HL-60 (cell line): ENCODE measurements at regions not wholly inside any gene's neighbourhood (a gene's known extent, or its start where the extent isn't known, plus 50 kb on each side); places are given as distances from the start of the nearest gene placed in this dataset.

Source experiments
- DNase-seq, 2 experiments: peaks; one replicate each; pipeline ENCODE4 v3.0.0-alpha.2; 2010 to 2020; ENCODE audit warnings: low read depth in 1 of 2, low spot score in 1 of 2
- H3K27ac ChIP-seq: fragments of 250-450 bp; sonication (Bioruptor Pico); replicated peaks from 2 replicates; pipeline ENCODE4 v1.5.1; 2020; ENCODE audit warnings: mild to moderate bottlenecking, moderate library complexity
- H3K27me3 ChIP-seq: fragments of 250-450 bp; sonication (Bioruptor Pico); 2 replicates; pipeline ENCODE4 v1.5.1; 2021; ENCODE audit warnings: mild to moderate bottlenecking, moderate library complexity; ENCODE audit not compliant: insufficient read depth, poor library complexity, severe bottlenecking
- H3K4me3 ChIP-seq: replicated peaks from 2 replicates; pipeline ENCODE4 v1.5.1; 2011; ENCODE audit warnings: mild to moderate bottlenecking, control low read depth, low read length; ENCODE audit not compliant: insufficient read depth
- CTCF ChIP-seq: IDR thresholded peaks from one replicate; pipeline ENCODE4 v1.5.1; 2011; ENCODE audit warnings: low read length, control low read depth, inconsistent platforms; ENCODE audit not compliant: insufficient read depth
- GABPA ChIP-seq: IDR thresholded peaks from 2 replicates; pipeline ENCODE4 v1.6.1; 2012; ENCODE audit warnings: low read depth
- POLR2AphosphoS5 ChIP-seq: IDR thresholded peaks from 2 replicates; pipeline ENCODE4 v1.6.1; 2012; ENCODE audit warnings: low read depth
- REST ChIP-seq: IDR thresholded peaks from 2 replicates; pipeline ENCODE4 v1.6.1; 2012; ENCODE audit warnings: low read depth; ENCODE audit not compliant: insufficient replicate concordance
- SPI1 ChIP-seq: IDR thresholded peaks from 2 replicates; pipeline ENCODE4 v1.6.1; 2012; ENCODE audit warnings: low read depth, mild to moderate bottlenecking, borderline replicate concordance

- DNase-seq, result peak in 1 of 2 experiments; percentile 22
These were observed 63.7 kb upstream of the DAZL start for GRCh38 chr3:16668776-16669545.

GRCh38 chr3:16670191-16670590 lies 65.0 kb upstream of the DAZL start:
- H3K27me3 ChIP-seq, result no peaks in the 10 kb centered on the region
- H3K27ac ChIP-seq, result no peak overlapping the region
- no peak overlapping the region for H3K4me3 ChIP-seq
- TF ChIP-seq CTCF (no peak), SPI1 (no peak), POLR2AphosphoS5 (no peak), REST (no peak), GABPA (no peak)
- no peak for DNase-seq

More at GRCh38 chr3:16668776-16669545, 63.7 kb upstream of the DAZL start:
- Histone ChIP-seq H3K4me3 (no peak overlapping the region), H3K27ac (no peak overlapping the region), H3K27me3 (no peaks in the 10 kb centered on the region)
- TF ChIP-seq REST (no peak), GABPA (no peak), POLR2AphosphoS5 (no peak), CTCF (no peak), SPI1 (no peak)

GRCh38 chr3:16671690-16672089 lies 66.5 kb upstream of the DAZL start:
- Histone ChIP-seq H3K27ac (no peak overlapping the region), H3K4me3 (no peak overlapping the region), H3K27me3 (no peaks in the 10 kb centered on the region)
- TF ChIP-seq POLR2AphosphoS5 (no peak), CTCF (no peak), GABPA (no peak)
- DNase-seq, result no peak

- DNase-seq, result no peak
- Histone ChIP-seq H3K27me3 (no peaks in the 10 kb centered on the region), H3K4me3 (no peak overlapping the region), H3K27ac (no peak overlapping the region)
- TF ChIP-seq POLR2AphosphoS5, result no peak
- TF ChIP-seq REST, result no peak
- no peak for TF ChIP-seq SPI1
- TF ChIP-seq CTCF, result no peak
These were observed 68.3 kb upstream of the DAZL start for GRCh38 chr3:16673530-16673929.
